ENCODE measurements at regions not wholly inside any gene's neighbourhood (a gene's known extent, or its start where the extent isn't known, plus 50 kb on each side); places are given as distances from the start of the nearest gene placed in this dataset.

- Mint-ChIP-seq H3K4me3 (no peak overlapping the region), H3K9me3 (no peaks in the 10 kb centered on the region), H3K36me3 (peaks cover 2% of the 10 kb centered on the region), H3K27me3 (no peaks in the 10 kb centered on the region), H3K27ac (no peak overlapping the region), H3K4me1 (peaks cover 31% of the 10 kb centered on the region)
- DNase-seq (ENCODE audit: low spot score in 2 of 2) = no peak
- ATAC-seq (ENCODE audit: low read depth) = no peak
Measured at GRCh38 chr10:3480281-3480989, 304.6 kb downstream of the KLF6 start.

- ATAC-seq (ENCODE audit: low read depth) (no peak), DNase-seq (ENCODE audit: low spot score in 2 of 2) (no peak)
- H3K27me3 Mint-ChIP-seq = no peaks in the 10 kb centered on the region
- no peaks in the 10 kb centered on the region for H3K36me3 Mint-ChIP-seq
- no peak overlapping the region for H3K4me3 Mint-ChIP-seq
- H3K4me1 Mint-ChIP-seq = peaks cover 21% of the 10 kb centered on the region
- H3K27ac Mint-ChIP-seq = no peak overlapping the region
- no peaks in the 10 kb centered on the region for H3K9me3 Mint-ChIP-seq
Measured at GRCh38 chr10:3478632-3479240, 306.2 kb upstream of the PITRM1 start.

DNA sequence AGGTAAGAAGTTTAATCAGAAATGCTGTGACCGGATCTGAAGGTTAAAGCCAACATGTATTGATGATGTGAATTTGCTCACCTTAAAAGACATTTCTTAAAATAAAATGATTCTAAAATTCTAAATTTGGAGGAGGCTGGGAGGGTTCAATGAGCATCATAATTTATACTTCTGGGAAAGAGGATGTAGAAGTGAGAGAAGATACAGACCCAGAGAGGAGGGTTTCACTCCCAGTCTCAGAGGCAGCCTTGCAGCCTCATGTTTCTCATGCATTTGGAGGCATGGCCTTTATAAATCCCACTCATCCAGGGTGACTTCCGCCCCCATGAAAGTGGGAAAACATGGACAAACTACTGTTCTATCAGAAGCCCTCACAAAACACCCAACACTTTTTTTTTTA, 305.6 kb upstream of the PITRM1 start:
- peaks cover 17% of the 10 kb centered on the region for H3K4me1 Mint-ChIP-seq
- ATAC-seq (ENCODE audit: low read depth) (no peak), DNase-seq (ENCODE audit: low spot score in 2 of 2) (no peak)
- no peaks in the 10 kb centered on the region for H3K36me3 Mint-ChIP-seq
- H3K27me3 Mint-ChIP-seq = no peaks in the 10 kb centered on the region
- no peak overlapping the region for H3K4me3 Mint-ChIP-seq
- H3K9me3 Mint-ChIP-seq = no peaks in the 10 kb centered on the region
- no peak overlapping the region for H3K27ac Mint-ChIP-seq

GRCh38 chr10:3477683-3478082, 305.1 kb upstream of the PITRM1 start:
- H3K27ac Mint-ChIP-seq = no peak overlapping the region
- no peak overlapping the region for H3K4me3 Mint-ChIP-seq
- no peaks in the 10 kb centered on the region for H3K36me3 Mint-ChIP-seq
- ATAC-seq (ENCODE audit: low read depth) (no peak), DNase-seq (ENCODE audit: low spot score in 2 of 2) (no peak)
- peaks cover 17% of the 10 kb centered on the region for H3K4me1 Mint-ChIP-seq
- H3K27me3 Mint-ChIP-seq = no peaks in the 10 kb centered on the region
- no peaks in the 10 kb centered on the region for H3K9me3 Mint-ChIP-seq

GRCh38 chr10:3476640-3477448, 304.3 kb upstream of the PITRM1 start:
- no peak for ATAC-seq (ENCODE audit: low read depth)
- no peaks in the 10 kb centered on the region for H3K9me3 Mint-ChIP-seq
- peaks cover 14% of the 10 kb centered on the region for H3K4me1 Mint-ChIP-seq
- no peak overlapping the region for H3K27ac Mint-ChIP-seq
- H3K27me3 Mint-ChIP-seq = no peaks in the 10 kb centered on the region
- H3K4me3 Mint-ChIP-seq = no peak overlapping the region
- no peak for DNase-seq (ENCODE audit: low spot score in 2 of 2)
- H3K36me3 Mint-ChIP-seq = no peaks in the 10 kb centered on the region

DNA sequence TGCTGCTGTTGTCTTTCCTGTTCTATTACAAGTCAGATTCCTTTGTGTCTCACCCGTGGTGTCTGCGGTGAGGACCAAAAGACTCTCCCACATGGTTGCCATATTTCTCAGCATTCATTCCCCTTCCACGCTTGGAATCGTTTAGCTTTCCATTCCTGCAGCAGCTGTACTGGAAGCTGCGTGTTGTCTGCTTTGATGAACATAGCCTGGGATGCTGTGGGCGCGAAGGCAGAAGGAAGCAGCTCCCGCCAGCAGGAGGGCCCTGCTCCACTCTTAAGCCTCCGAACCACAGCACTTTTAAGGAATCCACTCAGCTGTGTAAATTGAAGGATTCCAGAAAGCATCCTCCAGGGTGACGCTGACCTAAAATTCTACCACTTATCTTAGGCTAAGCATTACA, 303.6 kb upstream of the PITRM1 start:
- H3K27me3 Mint-ChIP-seq = no peaks in the 10 kb centered on the region
- H3K9me3 Mint-ChIP-seq = no peaks in the 10 kb centered on the region
- no peak overlapping the region for H3K27ac Mint-ChIP-seq
- peaks cover 14% of the 10 kb centered on the region for H3K4me1 Mint-ChIP-seq
- H3K4me3 Mint-ChIP-seq = no peak overlapping the region
- no peaks in the 10 kb centered on the region for H3K36me3 Mint-ChIP-seq
- no peak for DNase-seq (ENCODE audit: low spot score in 2 of 2)
- ATAC-seq (ENCODE audit: low read depth) = no peak

DNA sequence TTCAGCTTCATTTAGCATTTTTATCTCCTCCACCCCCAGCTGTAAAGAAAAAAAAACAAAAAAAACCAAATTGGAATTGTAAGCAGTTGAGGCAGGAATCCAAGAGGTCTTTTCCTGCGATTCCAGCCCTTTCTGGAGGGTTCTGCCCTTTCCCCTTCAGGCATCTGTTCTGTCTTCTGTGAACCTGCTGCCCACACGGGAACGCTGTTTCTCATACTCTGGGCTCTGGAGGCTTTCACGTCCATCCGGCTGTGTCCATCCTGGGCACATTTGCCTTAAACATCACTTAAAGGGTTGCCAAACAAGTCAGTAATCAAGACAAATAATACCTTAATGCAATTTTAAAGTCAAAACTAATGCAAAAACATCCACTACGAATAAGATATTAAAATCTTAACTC, 302.8 kb upstream of the PITRM1 start:
- H3K4me1 Mint-ChIP-seq = peaks cover 14% of the 10 kb centered on the region
- no peaks in the 10 kb centered on the region for H3K9me3 Mint-ChIP-seq
- no peaks in the 10 kb centered on the region for H3K27me3 Mint-ChIP-seq
- no peaks in the 10 kb centered on the region for H3K36me3 Mint-ChIP-seq
- DNase-seq (ENCODE audit: low spot score in 2 of 2) (no peak), ATAC-seq (ENCODE audit: low read depth) (no peak)
- no peak overlapping the region for H3K4me3 Mint-ChIP-seq
- H3K27ac Mint-ChIP-seq = no peak overlapping the region

- no peaks in the 10 kb centered on the region for H3K36me3 Mint-ChIP-seq
Measured at GRCh38 chr10:3474266-3474665, 301.7 kb upstream of the PITRM1 start.

DNA sequence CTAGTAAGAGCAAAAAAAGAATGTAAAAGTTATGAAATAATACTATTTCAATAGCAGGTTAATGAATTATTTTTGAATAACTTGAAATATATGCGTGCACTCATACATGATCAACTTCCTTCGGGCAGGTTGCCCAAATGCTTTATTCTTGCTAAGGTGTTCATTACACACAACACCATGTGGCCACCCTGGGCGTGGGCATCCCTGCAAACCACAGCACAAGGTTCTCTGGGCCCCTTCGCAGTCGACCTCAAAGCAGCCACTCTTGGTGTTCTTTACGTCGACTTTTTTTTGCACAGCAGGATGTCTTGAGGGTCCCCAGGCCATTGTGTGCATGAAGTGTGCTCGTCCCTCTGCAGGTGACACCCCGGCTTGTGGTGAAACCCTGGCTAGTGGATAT, 300.7 kb upstream of the PITRM1 start:
- Mint-ChIP-seq H3K4me1 (peaks cover 14% of the 10 kb centered on the region), H3K27me3 (no peaks in the 10 kb centered on the region), H3K9me3 (no peaks in the 10 kb centered on the region), H3K36me3 (peaks cover 2% of the 10 kb centered on the region), H3K27ac (peak overlapping the region; percentile 92), H3K4me3 (no peak overlapping the region)
- DNase-seq (ENCODE audit: low spot score in 2 of 2) = no peak
- no peak for ATAC-seq (ENCODE audit: low read depth)

More at GRCh38 chr10:3474266-3474665, 301.7 kb upstream of the PITRM1 start:
- no peaks in the 10 kb centered on the region for H3K27me3 Mint-ChIP-seq
- H3K4me1 Mint-ChIP-seq = peaks cover 14% of the 10 kb centered on the region
- ATAC-seq (ENCODE audit: low read depth) = no peak
- no peak overlapping the region for H3K4me3 Mint-ChIP-seq
- DNase-seq (ENCODE audit: low spot score in 2 of 2) = no peak
- no peak overlapping the region for H3K27ac Mint-ChIP-seq
- no peaks in the 10 kb centered on the region for H3K9me3 Mint-ChIP-seq

DNA sequence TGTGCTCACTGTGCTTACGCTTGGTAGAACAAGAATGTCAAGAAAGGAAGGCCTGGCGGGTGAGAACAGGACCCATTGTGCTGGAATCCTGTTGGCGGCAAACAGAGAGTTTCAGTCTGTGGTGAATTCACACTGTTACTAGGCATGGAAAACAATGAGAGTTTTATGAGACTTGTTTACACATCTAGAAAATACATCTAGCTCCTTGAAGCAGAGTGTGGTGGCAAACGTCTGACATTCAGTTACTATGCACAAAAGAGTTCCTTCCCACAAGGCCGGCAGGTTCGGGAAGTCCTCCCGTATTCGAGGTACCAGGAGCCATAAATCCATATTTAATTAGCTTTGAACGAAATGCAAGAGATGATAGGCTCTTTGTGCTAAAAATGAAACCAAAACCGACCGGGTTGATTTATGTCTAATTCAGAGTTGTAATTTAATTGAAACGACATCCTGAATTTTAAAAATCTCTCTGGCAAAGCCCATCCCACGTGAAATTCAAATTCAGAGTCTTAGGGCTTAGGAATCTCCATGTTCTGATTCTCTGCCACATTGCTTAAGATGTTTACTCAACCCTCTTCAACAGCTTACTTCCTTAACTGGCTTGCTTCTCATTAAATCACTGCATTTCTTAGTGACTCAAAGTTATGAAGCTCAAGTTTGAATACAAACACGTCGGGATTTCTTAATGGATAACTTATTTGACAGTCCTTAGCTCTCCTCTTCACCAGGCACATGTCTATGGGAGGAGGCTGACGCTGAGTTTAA, 299.9 kb upstream of the PITRM1 start:
- Mint-ChIP-seq H3K27ac (peak overlapping the region; percentile 92), H3K4me1 (peaks cover 13% of the 10 kb centered on the region), H3K9me3 (no peaks in the 10 kb centered on the region), H3K4me3 (peak overlapping the region; percentile 78), H3K36me3 (peaks cover 2% of the 10 kb centered on the region), H3K27me3 (peaks cover 2% of the 10 kb centered on the region)
- ATAC-seq (ENCODE audit: low read depth) = peak; percentile 51
- no peak for DNase-seq (ENCODE audit: low spot score in 2 of 2)

- H3K4me3 Mint-ChIP-seq = peak overlapping the region; percentile 78
- ATAC-seq (ENCODE audit: low read depth) = no peak
- peaks cover 2% of the 10 kb centered on the region for H3K27me3 Mint-ChIP-seq
- H3K27ac Mint-ChIP-seq = peak overlapping the region; percentile 92
- peaks cover 2% of the 10 kb centered on the region for H3K36me3 Mint-ChIP-seq
- H3K9me3 Mint-ChIP-seq = no peaks in the 10 kb centered on the region
- no peak for DNase-seq (ENCODE audit: low spot score in 2 of 2)
- peaks cover 13% of the 10 kb centered on the region for H3K4me1 Mint-ChIP-seq
Measured at GRCh38 chr10:3471927-3472286, 299.3 kb upstream of the PITRM1 start.

DNA sequence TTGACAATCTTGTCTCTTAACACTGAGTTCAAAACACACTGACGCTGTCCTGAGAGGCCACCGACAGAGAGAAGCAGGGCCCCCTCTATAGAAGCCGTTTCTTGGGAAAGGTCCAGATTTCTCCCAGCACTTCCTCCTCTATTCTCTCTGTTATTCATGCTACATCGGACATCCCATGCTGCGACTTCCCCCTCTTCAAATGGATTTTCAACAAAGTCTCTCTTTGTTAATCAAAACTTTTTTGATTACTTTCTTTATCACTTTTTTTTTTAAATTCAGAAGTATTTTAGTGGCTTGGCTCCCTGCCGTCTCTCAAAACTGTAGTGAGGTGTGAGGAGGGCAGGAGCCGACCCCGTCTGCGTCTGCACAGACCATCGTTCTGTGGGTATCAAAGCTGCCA, 298.9 kb upstream of the PITRM1 start:
- peaks cover 2% of the 10 kb centered on the region for H3K36me3 Mint-ChIP-seq
- no peak overlapping the region for H3K4me3 Mint-ChIP-seq
- peaks cover 2% of the 10 kb centered on the region for H3K27me3 Mint-ChIP-seq
- H3K4me1 Mint-ChIP-seq = peaks cover 13% of the 10 kb centered on the region
- DNase-seq (ENCODE audit: low spot score in 2 of 2) = no peak
- H3K27ac Mint-ChIP-seq = no peak overlapping the region
- no peak for ATAC-seq (ENCODE audit: low read depth)
- H3K9me3 Mint-ChIP-seq = no peaks in the 10 kb centered on the region

DNA sequence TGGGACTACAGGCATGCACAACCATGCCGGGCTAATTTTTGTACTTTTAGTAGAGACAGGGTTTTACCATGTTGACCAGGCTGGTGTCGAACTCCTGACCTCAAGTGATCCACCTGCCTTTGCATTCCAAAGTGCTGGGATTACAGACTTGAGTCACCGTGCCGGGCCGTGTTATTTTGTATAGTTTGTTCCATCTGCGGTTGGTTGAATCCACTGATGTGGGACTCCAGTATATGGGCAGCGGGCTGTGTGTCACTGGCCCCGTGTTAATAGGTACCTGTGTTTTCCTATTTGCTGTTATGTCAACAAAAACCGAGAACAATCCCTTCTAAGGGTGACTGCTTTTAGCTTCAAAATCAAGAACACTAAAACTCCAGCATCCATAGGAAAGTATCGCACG, 297.6 kb upstream of the PITRM1 start:
- H3K36me3 Mint-ChIP-seq = peaks cover 2% of the 10 kb centered on the region
- DNase-seq (ENCODE audit: low spot score in 2 of 2) (no peak), ATAC-seq (ENCODE audit: low read depth) (no peak)
- no peaks in the 10 kb centered on the region for H3K9me3 Mint-ChIP-seq
- H3K4me1 Mint-ChIP-seq = peaks cover 20% of the 10 kb centered on the region
- no peak overlapping the region for H3K4me3 Mint-ChIP-seq
- no peak overlapping the region for H3K27ac Mint-ChIP-seq
- H3K27me3 Mint-ChIP-seq = peaks cover 2% of the 10 kb centered on the region

- Mint-ChIP-seq H3K36me3 (peaks cover 2% of the 10 kb centered on the region), H3K4me1 (peaks cover 20% of the 10 kb centered on the region), H3K27me3 (peaks cover 2% of the 10 kb centered on the region), H3K4me3 (no peak overlapping the region), H3K27ac (no peak overlapping the region), H3K9me3 (no peaks in the 10 kb centered on the region)
- DNase-seq (ENCODE audit: low spot score in 2 of 2) (no peak), ATAC-seq (ENCODE audit: low read depth) (no peak)
Measured at GRCh38 chr10:3469639-3470020, 297.0 kb upstream of the PITRM1 start.

Measured in memory B cell (primary cell).